ENCODE measurements at regions not wholly inside any gene's neighbourhood (a gene's known extent, or its start where the extent isn't known, plus 50 kb on each side); places are given as distances from the start of the nearest gene placed in this dataset.

GRCh38 chr12:75852956-75853355 is 178.6 kb downstream of the PHLDA1 start:
- no peaks in the 10 kb centered on the region for H3K79me2 ChIP-seq (ENCODE audit: low read depth)
- H3K36me3 Mint-ChIP-seq: no peaks in the 10 kb centered on the region
- no peak overlapping the region for H3K27ac Mint-ChIP-seq
- no peak overlapping the region for H3K4me3 ChIP-seq
- peaks cover 6% of the 10 kb centered on the region for H3K27me3 Mint-ChIP-seq (ENCODE audit: insufficient read depth, low read depth)
- H3K4me2 ChIP-seq: no peak overlapping the region
- H3K27me3 ChIP-seq: no peaks in the 10 kb centered on the region
- H3K27ac ChIP-seq: no peak overlapping the region
- H3K4me1 Mint-ChIP-seq: peaks cover 43% of the 10 kb centered on the region
- TF ChIP-seq EZH2phosphoT487 (IDR thresholded peaks at IDR 0.05) (no peak), EZH2 (IDR thresholded peaks at IDR 0.05) (no peak), CTCF (IDR thresholded peaks at IDR 0.05) (no peak)
- DNase-seq (ENCODE audit: low spot score): no peak
- H3K4me1 ChIP-seq: no peaks in the 10 kb centered on the region
- H3K9me3 Mint-ChIP-seq: no peaks in the 10 kb centered on the region
- H2AFZ ChIP-seq (replicated peaks): no peak overlapping the region
- no peak overlapping the region for H3K4me3 Mint-ChIP-seq
- no peaks in the 10 kb centered on the region for H3K9me3 ChIP-seq (ENCODE audit: low read depth)
- H3K36me3 ChIP-seq: no peaks in the 10 kb centered on the region
- no peaks in the 10 kb centered on the region for H4K20me1 ChIP-seq (ENCODE audit: low read depth)
- no peak overlapping the region for H3K9ac ChIP-seq
- no peaks in the 10 kb centered on the region for H3F3A ChIP-seq (ENCODE audit: low read depth)

- Histone ChIP-seq H3K4me1 (no peaks in the 10 kb centered on the region), H3K36me3 (no peaks in the 10 kb centered on the region), H4K20me1 (ENCODE audit: low read depth) (no peaks in the 10 kb centered on the region), H3K79me2 (ENCODE audit: low read depth) (no peaks in the 10 kb centered on the region), H3K27me3 (no peaks in the 10 kb centered on the region), H3F3A (ENCODE audit: low read depth) (no peaks in the 10 kb centered on the region), H3K27ac (no peak overlapping the region), H3K4me2 (no peak overlapping the region), H3K4me3 (no peak overlapping the region), H3K9me3 (ENCODE audit: low read depth) (no peaks in the 10 kb centered on the region), H2AFZ (replicated peaks) (no peak overlapping the region), H3K9ac (no peak overlapping the region)
- H3K27me3 Mint-ChIP-seq (ENCODE audit: insufficient read depth, low read depth): peaks cover 6% of the 10 kb centered on the region
- no peak overlapping the region for H3K4me3 Mint-ChIP-seq
- no peaks in the 10 kb centered on the region for H3K9me3 Mint-ChIP-seq
- no peak overlapping the region for H3K27ac Mint-ChIP-seq
- DNase-seq (ENCODE audit: low spot score): no peak
- peaks cover 44% of the 10 kb centered on the region for H3K4me1 Mint-ChIP-seq
- TF ChIP-seq EZH2 (IDR thresholded peaks at IDR 0.05) (no peak), CTCF (IDR thresholded peaks at IDR 0.05) (no peak), EZH2phosphoT487 (IDR thresholded peaks at IDR 0.05) (no peak)
- no peaks in the 10 kb centered on the region for H3K36me3 Mint-ChIP-seq
These were observed 179.4 kb downstream of the PHLDA1 start for GRCh38 chr12:75852143-75852542.

- H3K9ac ChIP-seq: no peak overlapping the region
- Mint-ChIP-seq H3K27ac (peak overlapping the region; percentile 25), H3K4me1 (peaks cover 44% of the 10 kb centered on the region), H3K9me3 (peaks cover 2% of the 10 kb centered on the region), H3K27me3 (ENCODE audit: insufficient read depth, low read depth) (peaks cover 6% of the 10 kb centered on the region), H3K36me3 (no peaks in the 10 kb centered on the region), H3K4me3 (no peak overlapping the region)
- H3K9me3 ChIP-seq (ENCODE audit: low read depth): no peaks in the 10 kb centered on the region
- H4K20me1 ChIP-seq (ENCODE audit: low read depth): no peaks in the 10 kb centered on the region
- no peak for DNase-seq (ENCODE audit: low spot score)
- H3K36me3 ChIP-seq: no peaks in the 10 kb centered on the region
- no peak overlapping the region for H3K27ac ChIP-seq
- H3F3A ChIP-seq (ENCODE audit: low read depth): no peaks in the 10 kb centered on the region
- H3K4me3 ChIP-seq: no peak overlapping the region
- H2AFZ ChIP-seq (replicated peaks): no peak overlapping the region
- H3K4me1 ChIP-seq: no peaks in the 10 kb centered on the region
- H3K4me2 ChIP-seq: no peak overlapping the region
- TF ChIP-seq CTCF (IDR thresholded peaks at IDR 0.05): no peak
- TF ChIP-seq EZH2 (IDR thresholded peaks at IDR 0.05): no peak
- TF ChIP-seq EZH2phosphoT487 (IDR thresholded peaks at IDR 0.05): no peak
- no peaks in the 10 kb centered on the region for H3K27me3 ChIP-seq
- H3K79me2 ChIP-seq (ENCODE audit: low read depth): no peaks in the 10 kb centered on the region
These were observed 180.7 kb downstream of the PHLDA1 start for GRCh38 chr12:75850721-75851462.
